ENCODE measurements at regions not wholly inside any gene's neighbourhood (a gene's known extent, or its start where the extent isn't known, plus 50 kb on each side); places are given as distances from the start of the nearest gene placed in this dataset.

DNA sequence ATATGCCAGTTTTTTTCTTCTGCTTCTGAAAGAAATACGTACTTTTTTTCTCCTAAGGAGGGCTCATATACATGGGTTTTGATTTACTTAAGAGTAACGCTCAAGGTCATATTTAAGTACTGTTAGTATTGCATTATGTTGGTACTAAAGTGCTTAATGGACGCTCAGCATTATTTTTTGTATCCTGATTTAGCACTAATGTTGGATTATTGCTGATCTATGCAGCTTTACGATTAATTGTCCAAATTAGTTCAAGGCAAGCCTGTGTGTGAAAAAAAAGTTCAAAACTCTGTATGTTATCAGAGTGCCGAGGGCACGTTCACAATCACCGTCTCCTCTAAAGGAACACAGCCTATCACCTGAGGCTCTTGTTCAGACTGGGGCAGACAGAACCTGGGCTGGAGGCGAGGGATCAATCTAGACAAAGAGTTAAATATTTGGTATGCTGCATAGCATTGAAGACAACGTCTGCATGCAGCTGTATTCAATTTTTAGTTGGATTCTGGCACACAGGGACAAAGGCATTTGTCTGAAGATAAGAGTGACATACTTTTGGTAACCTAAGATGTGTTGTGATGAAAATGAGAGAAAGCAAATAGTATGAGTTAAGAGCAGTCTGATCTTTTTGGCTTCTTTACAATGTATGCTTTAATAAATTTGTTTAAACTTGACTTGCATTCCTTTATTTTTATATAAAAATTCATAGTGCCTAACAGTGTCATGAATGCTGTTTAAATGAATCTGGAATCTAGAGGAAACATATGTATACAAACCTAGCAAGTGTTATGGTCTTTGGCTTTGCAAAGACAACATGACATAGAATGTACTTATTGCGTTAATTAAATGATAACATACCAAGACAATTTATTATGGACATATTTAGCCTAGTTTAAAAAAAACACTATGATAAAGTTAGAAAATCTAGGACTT is 341.2 kb downstream of the SAMD5 start:
- H2BK15ac ChIP-seq (ENCODE audit: low read length), result no peak overlapping the region
- H3K14ac ChIP-seq (ENCODE audit: insufficient read length), result no peak overlapping the region
- WGBS, 2 experiments (ENCODE audit: extremely low coverage in 1 of 2, insufficient coverage in 1 of 2, insufficient read length in 1 of 2, insufficient replicate concordance in 2 of 2, low coverage in 1 of 2, low lambda C conversion rate in 2 of 2, missing lambda C conversion rate in 1 of 2), result 89% methylated on average over 10 of the region's 10 CpGs; no CpG with 5 or more reads in 1 of the 2 experiments
- no peak overlapping the region for H3K18ac ChIP-seq (ENCODE audit: extremely low read depth, low read length)
- H3K56ac ChIP-seq (replicated peaks; ENCODE audit: insufficient read length, low read depth, low read length), result no peak overlapping the region
- no peak overlapping the region for H3K27ac ChIP-seq (ENCODE audit: low read depth, low read length)
- TF ChIP-seq CEBPB (IDR thresholded peaks at IDR 0.05; ENCODE audit: low read depth, low read length), result no peak
- H4K91ac ChIP-seq (replicated peaks; ENCODE audit: insufficient read length, low read length), result no peak overlapping the region
- H3K79me1 ChIP-seq (ENCODE audit: low read depth, low read length), result no peaks in the 10 kb centered on the region
- H3K4me3 ChIP-seq (ENCODE audit: extremely low read depth in 1 of 4, insufficient read depth in 2 of 4, low read depth in 3 of 4, low read length in 4 of 4), result no peak overlapping the region
- no peak overlapping the region for H2BK120ac ChIP-seq (replicated peaks; ENCODE audit: low read depth, low read length)
- H3K4me2 ChIP-seq (ENCODE audit: insufficient read depth in 1 of 2, low read depth in 2 of 2, low read length in 2 of 2), result no peak overlapping the region
- no peaks in the 10 kb centered on the region for H3K23me2 ChIP-seq (ENCODE audit: low read depth, low read length)
- no peak for DNase-seq (ENCODE audit: low read depth in 1 of 2, low spot score in 2 of 2)
- H3K36me3 ChIP-seq (ENCODE audit: control insufficient read depth in 2 of 4, insufficient read depth in 4 of 4, low read length in 3 of 4), result no peaks in the 10 kb centered on the region
- H4K5ac ChIP-seq (ENCODE audit: insufficient read length, low read depth, low read length), result no peak overlapping the region
- no peak overlapping the region for H3K4ac ChIP-seq (replicated peaks; ENCODE audit: insufficient read length, low read depth, low read length)
- H3K23ac ChIP-seq (ENCODE audit: insufficient read length), result no peak overlapping the region
- no peak overlapping the region for H2BK12ac ChIP-seq (ENCODE audit: low read depth, low read length)
- no peak overlapping the region for H2BK20ac ChIP-seq (ENCODE audit: low read length)
- no peaks in the 10 kb centered on the region for H3K27me3 ChIP-seq (replicated peaks in 1 of 4; ENCODE audit: control insufficient read depth in 3 of 4, extremely low read depth in 1 of 4, insufficient read depth in 3 of 4, low read length in 3 of 4)
- POLR2A ChIA-PET (ENCODE audit: partially characterized antibody), result no interaction called here
- no peak overlapping the region for H4K8ac ChIP-seq (ENCODE audit: extremely low read depth, insufficient read depth, low read length)
- H4K20me1 ChIP-seq (replicated peaks in 1 of 2; ENCODE audit: control insufficient read depth in 1 of 2, insufficient read depth in 2 of 2, low read length in 2 of 2), result no peaks in the 10 kb centered on the region
- H3K79me2 ChIP-seq (ENCODE audit: control insufficient read depth in 1 of 2, insufficient read depth in 2 of 2, low read length in 2 of 2), result no peaks in the 10 kb centered on the region
- CTCF ChIA-PET (ENCODE audit: partially characterized antibody), result no interaction called here
- FAIRE-seq, result no peak
- no peak overlapping the region for H2AFZ ChIP-seq (ENCODE audit: low read length)
- no peak overlapping the region for H2BK5ac ChIP-seq (ENCODE audit: low read depth, low read length)
- no peaks in the 10 kb centered on the region for H3K4me1 ChIP-seq (replicated peaks in 1 of 4; ENCODE audit: control insufficient read depth in 3 of 4, insufficient read depth in 4 of 4, low read length in 3 of 4)
- no peaks in the 10 kb centered on the region for H3K9me3 ChIP-seq (ENCODE audit: insufficient read depth in 2 of 2, low read depth in 1 of 2, low read length in 1 of 2)
- no peak overlapping the region for H2AK5ac ChIP-seq (ENCODE audit: low read depth, low read length)
- H3K9ac ChIP-seq (replicated peaks in 1 of 4; ENCODE audit: extremely low read depth in 1 of 4, low read depth in 3 of 4, low read length in 3 of 4), result no peak overlapping the region

Measured in H1 (cell line).